Tibial nerve (tissue), 4 donors: ENCODE measurements at regions not wholly inside any gene's neighbourhood (a gene's known extent, or its start where the extent isn't known, plus 50 kb on each side); places are given as distances from the start of the nearest gene placed in this dataset.

ENCODE experiments used
- DNase-seq, 2 donors: peaks; one replicate each; pipeline ENCODE4 v3.0.0-alpha.2; 2019; ENCODE audit warnings: low spot score in 2 of 2
- H3K27ac ChIP-seq, 4 donors: fragments of 200-600 bp; sonication (generic) in 3 of 4; one replicate each; pipeline ENCODE4 v1.5.1; 2017 to 2019; ENCODE audit warnings: mild to moderate bottlenecking in 1 of 4
- H3K27me3 ChIP-seq, 2 donors: fragments of 200-600 bp; sonication (generic) in 1 of 2; one replicate each; pipeline versions ENCODE4 v1.5.1 to v1.6.0; 2017 to 2019
- H3K36me3 ChIP-seq, 3 donors: fragments of 200-600 bp; sonication (generic); one replicate each; pipeline ENCODE4 v1.5.1; 2018 to 2019
- H3K4me1 ChIP-seq, 4 donors: fragments of 200-600 bp; sonication (generic) in 3 of 4; one replicate each; pipeline ENCODE4 v1.5.1; 2017 to 2019
- H3K4me3 ChIP-seq, 4 donors: fragments of 200-600 bp; sonication (generic) in 3 of 4; one replicate each; pipeline ENCODE4 v1.5.1; 2017 to 2019; ENCODE audit warnings: mild to moderate bottlenecking in 1 of 4, moderate library complexity in 1 of 4
- H3K9me3 ChIP-seq, 4 donors: fragments of 200-600 bp; sonication (generic) in 3 of 4; one replicate each; pipeline ENCODE4 v1.5.1; 2017 to 2019
- CTCF ChIP-seq, 5 experiments: fragments of 200-600 bp in 3 of 5; fragments of 450-650 bp in 2 of 5; sonication (generic) in 3 of 5; IDR thresholded peaks; one replicate each; pipeline ENCODE4 v1.5.1; 2016 to 2019; ENCODE audit warnings: antibody characterized with exemption in 5 of 5, mild to moderate bottlenecking in 3 of 5, moderate library complexity in 2 of 5
- EP300 ChIP-seq, 2 donors: sonication (generic); formaldehyde crosslinking; IDR thresholded peaks; one replicate each; pipeline ENCODE4 v1.6.1; 2017; ENCODE audit warnings: antibody characterized with exemption in 2 of 2, mild to moderate bottlenecking in 1 of 2
- POLR2A ChIP-seq, 2 donors: fragments of 450-650 bp; IDR thresholded peaks; one replicate each; pipeline ENCODE4 v1.6.1; 2017; ENCODE audit warnings: antibody characterized with exemption in 2 of 2, mild to moderate bottlenecking in 2 of 2, moderate library complexity in 2 of 2
- WGBS, 2 donors: methylation state at CpG; one replicate each; pipeline ENCODE4 v1.1.5; 2018; 5-methylcytosine and 5-hydroxymethylcytosine counted together

GRCh38 chr16:8257561-8257960, 332.8 kb downstream of the TMEM114 start:
- TF ChIP-seq POLR2A (IDR thresholded peaks at IDR 0.05) = no peak
- no peak for TF ChIP-seq CTCF (IDR thresholded peaks at IDR 0.05)
- Histone ChIP-seq H3K4me3 (no peak overlapping the region), H3K27ac (no peak overlapping the region), H3K36me3 (no peaks in the 10 kb centered on the region), H3K4me1 (no peaks in the 10 kb centered on the region), H3K27me3 (no peaks in the 10 kb centered on the region), H3K9me3 (no peaks in the 10 kb centered on the region)
- DNase-seq = no peak
- 75 to 83% methylated on average over 3 of the region's 3 CpGs for WGBS, 2 donors

- H3K27ac ChIP-seq = no peak overlapping the region
- no peaks in the 10 kb centered on the region for H3K4me1 ChIP-seq
- H3K27me3 ChIP-seq = no peaks in the 10 kb centered on the region
- no peaks in the 10 kb centered on the region for H3K9me3 ChIP-seq
- TF ChIP-seq EP300 (IDR thresholded peaks at IDR 0.05) (no peak), POLR2A (IDR thresholded peaks at IDR 0.05) (no peak), CTCF (IDR thresholded peaks at IDR 0.05) (no peak)
- no peaks in the 10 kb centered on the region for H3K36me3 ChIP-seq
- WGBS, 2 donors = 87 to 88% methylated on average over 4 of the region's 4 CpGs
- no peak for DNase-seq
- H3K4me3 ChIP-seq = no peak overlapping the region
Observed at GRCh38 chr16:8254405-8254804, 335.9 kb downstream of the TMEM114 start.

GRCh38 chr16:8253718-8254117, 336.6 kb downstream of the TMEM114 start:
- no peak overlapping the region for H3K27ac ChIP-seq
- 76 to 81% methylated on average over 5 of the region's 5 CpGs for WGBS, 2 donors
- no peaks in the 10 kb centered on the region for H3K9me3 ChIP-seq
- no peak overlapping the region for H3K4me3 ChIP-seq
- H3K27me3 ChIP-seq = no peaks in the 10 kb centered on the region
- TF ChIP-seq CTCF (IDR thresholded peaks at IDR 0.05) (no peak), EP300 (IDR thresholded peaks at IDR 0.05) (no peak), POLR2A (IDR thresholded peaks at IDR 0.05) (no peak)
- no peaks in the 10 kb centered on the region for H3K36me3 ChIP-seq
- no peak for DNase-seq
- H3K4me1 ChIP-seq = no peaks in the 10 kb centered on the region

GRCh38 chr16:8251727-8252126, 338.6 kb downstream of the TMEM114 start:
- no peaks in the 10 kb centered on the region for H3K9me3 ChIP-seq
- no peak overlapping the region for H3K27ac ChIP-seq
- no peak overlapping the region for H3K4me3 ChIP-seq
- WGBS, 2 donors = 39 to 45% methylated on average over 2 of the region's 2 CpGs
- no peaks in the 10 kb centered on the region for H3K4me1 ChIP-seq
- TF ChIP-seq CTCF (IDR thresholded peaks at IDR 0.05) (no peak), EP300 (IDR thresholded peaks at IDR 0.05) (no peak), POLR2A (IDR thresholded peaks at IDR 0.05) (no peak)
- no peaks in the 10 kb centered on the region for H3K36me3 ChIP-seq
- DNase-seq = no peak
- no peaks in the 10 kb centered on the region for H3K27me3 ChIP-seq

GRCh38 chr16:8251298-8251697, 339.0 kb downstream of the TMEM114 start:
- Histone ChIP-seq H3K4me1 (no peaks in the 10 kb centered on the region), H3K27ac (no peak overlapping the region), H3K4me3 (no peak overlapping the region), H3K36me3 (no peaks in the 10 kb centered on the region), H3K27me3 (no peaks in the 10 kb centered on the region), H3K9me3 (no peaks in the 10 kb centered on the region)
- WGBS, 2 donors = 75 to 80% methylated on average over 3 of the region's 3 CpGs
- DNase-seq = no peak
- no peak for TF ChIP-seq CTCF (IDR thresholded peaks at IDR 0.05)
- TF ChIP-seq EP300 (IDR thresholded peaks at IDR 0.05) = no peak
- TF ChIP-seq POLR2A (IDR thresholded peaks at IDR 0.05) = no peak
